ENCODE measurements at regions not wholly inside any gene's neighbourhood (a gene's known extent, or its start where the extent isn't known, plus 50 kb on each side); places are given as distances from the start of the nearest gene placed in this dataset.

DNA sequence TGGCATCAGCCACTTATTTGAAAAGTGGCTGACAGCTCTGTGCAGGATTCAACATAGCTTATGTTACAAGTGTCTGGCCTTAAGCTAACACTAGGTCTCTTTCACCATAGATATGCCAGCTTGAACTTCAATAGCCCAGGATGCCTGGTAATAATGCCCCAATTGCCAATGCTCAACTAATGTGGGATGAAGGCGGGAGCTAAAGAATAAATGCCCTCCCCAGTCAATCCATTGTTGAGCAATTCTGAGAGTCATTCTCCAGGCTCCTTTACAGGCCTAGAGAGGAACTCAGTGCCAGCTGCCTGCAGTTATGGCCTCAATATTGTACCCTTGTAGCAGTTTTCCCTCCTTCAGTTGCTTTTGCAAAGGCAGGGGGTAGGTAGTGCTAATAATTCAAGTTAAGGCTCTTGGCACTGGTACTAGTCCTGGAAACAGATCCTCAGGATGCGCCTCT lies 460.2 kb downstream of the GABRG1 start:
- H3K9me2 ChIP-seq (ENCODE audit: insufficient read depth, low read length): no peaks in the 10 kb centered on the region
- H3K79me2 ChIP-seq (replicated peaks; ENCODE audit: insufficient read depth, low read length): no peaks in the 10 kb centered on the region
- H3K4me3 ChIP-seq (ENCODE audit: low read length): no peak overlapping the region
- H3K4me2 ChIP-seq (ENCODE audit: low read length): no peak overlapping the region
- no peak overlapping the region for H3K27ac ChIP-seq (ENCODE audit: low read length)
- TF ChIP-seq EZH2 (IDR thresholded peaks at IDR 0.05; ENCODE audit: borderline replicate concordance, insufficient read depth, low read length, poor library complexity, severe bottlenecking): no peak
- TF ChIP-seq, protein P1, sequence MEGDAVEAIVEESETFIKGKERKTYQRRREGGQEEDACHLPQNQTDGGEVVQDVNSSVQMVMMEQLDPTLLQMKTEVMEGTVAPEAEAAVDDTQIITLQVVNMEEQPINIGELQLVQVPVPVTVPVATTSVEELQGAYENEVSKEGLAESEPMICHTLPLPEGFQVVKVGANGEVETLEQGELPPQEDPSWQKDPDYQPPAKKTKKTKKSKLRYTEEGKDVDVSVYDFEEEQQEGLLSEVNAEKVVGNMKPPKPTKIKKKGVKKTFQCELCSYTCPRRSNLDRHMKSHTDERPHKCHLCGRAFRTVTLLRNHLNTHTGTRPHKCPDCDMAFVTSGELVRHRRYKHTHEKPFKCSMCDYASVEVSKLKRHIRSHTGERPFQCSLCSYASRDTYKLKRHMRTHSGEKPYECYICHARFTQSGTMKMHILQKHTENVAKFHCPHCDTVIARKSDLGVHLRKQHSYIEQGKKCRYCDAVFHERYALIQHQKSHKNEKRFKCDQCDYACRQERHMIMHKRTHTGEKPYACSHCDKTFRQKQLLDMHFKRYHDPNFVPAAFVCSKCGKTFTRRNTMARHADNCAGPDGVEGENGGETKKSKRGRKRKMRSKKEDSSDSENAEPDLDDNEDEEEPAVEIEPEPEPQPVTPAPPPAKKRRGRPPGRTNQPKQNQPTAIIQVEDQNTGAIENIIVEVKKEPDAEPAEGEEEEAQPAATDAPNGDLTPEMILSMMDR (IDR thresholded peaks at IDR 0.05; ENCODE audit: poor library complexity, severe bottlenecking): no peak
- TF ChIP-seq POLR2AphosphoS5 (IDR thresholded peaks at IDR 0.05): no peak
- no peak for TF ChIP-seq TAF1 (IDR thresholded peaks at IDR 0.05; ENCODE audit: low read depth)
- TF ChIP-seq EP300 (conservative IDR thresholded peaks at IDR 0.05; ENCODE audit: poor library complexity, severe bottlenecking): no peak
- TF ChIP-seq RAD21 (conservative IDR thresholded peaks at IDR 0.05): no peak
- no peak for TF ChIP-seq MXI1 (conservative IDR thresholded peaks at IDR 0.05; ENCODE audit: poor library complexity, severe bottlenecking)
- TF ChIP-seq, protein P2, sequence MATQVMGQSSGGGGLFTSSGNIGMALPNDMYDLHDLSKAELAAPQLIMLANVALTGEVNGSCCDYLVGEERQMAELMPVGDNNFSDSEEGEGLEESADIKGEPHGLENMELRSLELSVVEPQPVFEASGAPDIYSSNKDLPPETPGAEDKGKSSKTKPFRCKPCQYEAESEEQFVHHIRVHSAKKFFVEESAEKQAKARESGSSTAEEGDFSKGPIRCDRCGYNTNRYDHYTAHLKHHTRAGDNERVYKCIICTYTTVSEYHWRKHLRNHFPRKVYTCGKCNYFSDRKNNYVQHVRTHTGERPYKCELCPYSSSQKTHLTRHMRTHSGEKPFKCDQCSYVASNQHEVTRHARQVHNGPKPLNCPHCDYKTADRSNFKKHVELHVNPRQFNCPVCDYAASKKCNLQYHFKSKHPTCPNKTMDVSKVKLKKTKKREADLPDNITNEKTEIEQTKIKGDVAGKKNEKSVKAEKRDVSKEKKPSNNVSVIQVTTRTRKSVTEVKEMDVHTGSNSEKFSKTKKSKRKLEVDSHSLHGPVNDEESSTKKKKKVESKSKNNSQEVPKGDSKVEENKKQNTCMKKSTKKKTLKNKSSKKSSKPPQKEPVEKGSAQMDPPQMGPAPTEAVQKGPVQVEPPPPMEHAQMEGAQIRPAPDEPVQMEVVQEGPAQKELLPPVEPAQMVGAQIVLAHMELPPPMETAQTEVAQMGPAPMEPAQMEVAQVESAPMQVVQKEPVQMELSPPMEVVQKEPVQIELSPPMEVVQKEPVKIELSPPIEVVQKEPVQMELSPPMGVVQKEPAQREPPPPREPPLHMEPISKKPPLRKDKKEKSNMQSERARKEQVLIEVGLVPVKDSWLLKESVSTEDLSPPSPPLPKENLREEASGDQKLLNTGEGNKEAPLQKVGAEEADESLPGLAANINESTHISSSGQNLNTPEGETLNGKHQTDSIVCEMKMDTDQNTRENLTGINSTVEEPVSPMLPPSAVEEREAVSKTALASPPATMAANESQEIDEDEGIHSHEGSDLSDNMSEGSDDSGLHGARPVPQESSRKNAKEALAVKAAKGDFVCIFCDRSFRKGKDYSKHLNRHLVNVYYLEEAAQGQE (IDR thresholded peaks at IDR 0.05; ENCODE audit: borderline replicate concordance): no peak
- no peak for TF ChIP-seq SMC3 (conservative IDR thresholded peaks at IDR 0.05; ENCODE audit: poor library complexity)
- no peaks in the 10 kb centered on the region for H4K20me1 ChIP-seq (ENCODE audit: insufficient read depth)
- H3K27me3 ChIP-seq (ENCODE audit: insufficient read depth, low read depth, low read length): no peaks in the 10 kb centered on the region
- no peak overlapping the region for H2AFZ ChIP-seq (ENCODE audit: low read depth, low read length)
- no peaks in the 10 kb centered on the region for H3K9me3 ChIP-seq (ENCODE audit: low read length)
- H3K9ac ChIP-seq (ENCODE audit: low read length): no peak overlapping the region
- H3F3A ChIP-seq (ENCODE audit: insufficient read depth, low read length, poor library complexity, severe bottlenecking): no peaks in the 10 kb centered on the region
- no peaks in the 10 kb centered on the region for H3K36me3 ChIP-seq (ENCODE audit: insufficient read depth, low read length)

DNA sequence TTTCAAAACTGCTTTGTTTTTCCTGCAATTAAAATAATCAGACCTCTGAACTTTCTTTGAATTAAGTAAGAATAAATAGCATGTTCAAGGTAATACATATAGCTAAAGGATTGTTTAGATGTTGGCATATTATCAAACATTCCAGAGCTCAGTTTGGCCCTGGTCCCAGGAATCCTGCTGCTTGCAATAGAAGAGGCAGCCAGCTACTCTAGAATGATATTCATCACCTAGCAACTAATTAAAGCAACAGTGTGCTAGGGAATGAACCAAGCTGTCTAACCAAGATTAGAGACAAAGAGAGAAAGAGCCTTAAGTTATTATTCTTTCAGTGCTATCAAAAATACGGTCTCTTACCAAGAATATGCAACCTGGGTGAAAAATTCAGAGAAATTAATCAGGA lies 460.9 kb downstream of the GABRG1 start:
- Histone ChIP-seq H3K9me2 (ENCODE audit: insufficient read depth, low read length) (no peaks in the 10 kb centered on the region), H3K4me3 (ENCODE audit: low read length) (no peak overlapping the region), H3K9ac (ENCODE audit: low read length) (no peak overlapping the region), H3K27me3 (ENCODE audit: insufficient read depth, low read depth, low read length) (no peaks in the 10 kb centered on the region), H4K20me1 (ENCODE audit: insufficient read depth) (no peaks in the 10 kb centered on the region), H3K36me3 (ENCODE audit: insufficient read depth, low read length) (no peaks in the 10 kb centered on the region), H3K9me3 (ENCODE audit: low read length) (no peaks in the 10 kb centered on the region), H2AFZ (ENCODE audit: low read depth, low read length) (no peak overlapping the region), H3F3A (ENCODE audit: insufficient read depth, low read length, poor library complexity, severe bottlenecking) (no peaks in the 10 kb centered on the region), H3K79me2 (replicated peaks; ENCODE audit: insufficient read depth, low read length) (no peaks in the 10 kb centered on the region), H3K4me2 (ENCODE audit: low read length) (no peak overlapping the region), H3K27ac (ENCODE audit: low read length) (no peak overlapping the region)
- TF ChIP-seq MXI1 (conservative IDR thresholded peaks at IDR 0.05; ENCODE audit: poor library complexity, severe bottlenecking) (no peak), RAD21 (conservative IDR thresholded peaks at IDR 0.05) (no peak), TAF1 (IDR thresholded peaks at IDR 0.05; ENCODE audit: low read depth) (no peak)
- TF ChIP-seq, protein P1 (IDR thresholded peaks at IDR 0.05; ENCODE audit: poor library complexity, severe bottlenecking): no peak
